ENCODE measurements at regions not wholly inside any gene's neighbourhood (a gene's known extent, or its start where the extent isn't known, plus 50 kb on each side); places are given as distances from the start of the nearest gene placed in this dataset.
A peak's percentile ranks its signal among the peaks of the same experiment; 100 is the strongest.
"Not testable (repeated sequence)": the region's sequence is repeated elsewhere in the genome, so short reads cannot be mapped to it uniquely, and the experiment has no call there.

- Mint-ChIP-seq H3K36me3 (no peaks in the 10 kb centered on the region), H3K27me3 (no peaks in the 10 kb centered on the region), H3K4me1 (peaks cover 16% of the 10 kb centered on the region), H3K4me3 (no peak overlapping the region), H3K27ac (no peak overlapping the region), H3K9me3 (no peaks in the 10 kb centered on the region)
Measured at GRCh38 chr6:121760745-121761144, 325.3 kb downstream of the GJA1 start.

- Mint-ChIP-seq H3K27me3 (no peaks in the 10 kb centered on the region), H3K27ac (no peak overlapping the region), H3K4me1 (peaks cover 16% of the 10 kb centered on the region), H3K9me3 (no peaks in the 10 kb centered on the region), H3K4me3 (no peak overlapping the region), H3K36me3 (no peaks in the 10 kb centered on the region)
Measured at GRCh38 chr6:121764493-121764892, 329.0 kb downstream of the GJA1 start.

GRCh38 chr6:121765060-121765459 lies 329.6 kb downstream of the GJA1 start:
- Mint-ChIP-seq H3K27ac (no peak overlapping the region), H3K9me3 (no peaks in the 10 kb centered on the region), H3K4me3 (no peak overlapping the region), H3K27me3 (no peaks in the 10 kb centered on the region), H3K4me1 (peaks cover 16% of the 10 kb centered on the region), H3K36me3 (no peaks in the 10 kb centered on the region)

- peaks cover 4% of the 10 kb centered on the region for H3K9me3 Mint-ChIP-seq
- no peak overlapping the region for H3K27ac Mint-ChIP-seq
- H3K4me3 Mint-ChIP-seq, result no peak overlapping the region
- H3K27me3 Mint-ChIP-seq, result no peaks in the 10 kb centered on the region
- H3K4me1 Mint-ChIP-seq, result peaks cover 27% of the 10 kb centered on the region
- H3K36me3 Mint-ChIP-seq, result no peaks in the 10 kb centered on the region
Measured at GRCh38 chr6:121767211-121767610, 331.8 kb downstream of the GJA1 start.

- peaks cover 14% of the 10 kb centered on the region for H3K4me1 Mint-ChIP-seq
- H3K27ac Mint-ChIP-seq, result no peak overlapping the region
- H3K9me3 Mint-ChIP-seq, result peaks cover 4% of the 10 kb centered on the region
- H3K27me3 Mint-ChIP-seq, result no peaks in the 10 kb centered on the region
- H3K4me3 Mint-ChIP-seq, result no peak overlapping the region
- H3K36me3 Mint-ChIP-seq, result no peaks in the 10 kb centered on the region
Measured at GRCh38 chr6:121770943-121771342, 335.5 kb downstream of the GJA1 start.

- Mint-ChIP-seq H3K27ac (peak overlapping the region; percentile 38), H3K36me3 (no peaks in the 10 kb centered on the region), H3K9me3 (peaks cover 4% of the 10 kb centered on the region), H3K27me3 (no peaks in the 10 kb centered on the region), H3K4me3 (no peak overlapping the region), H3K4me1 (peaks cover 14% of the 10 kb centered on the region)
Measured at GRCh38 chr6:121771937-121772720, 336.7 kb downstream of the GJA1 start.

GRCh38 chr6:121776054-121776453 lies 340.6 kb downstream of the GJA1 start:
- Mint-ChIP-seq H3K4me1 (peaks cover 11% of the 10 kb centered on the region), H3K36me3 (no peaks in the 10 kb centered on the region), H3K4me3 (no peak overlapping the region), H3K27ac (no peak overlapping the region), H3K9me3 (peaks cover 4% of the 10 kb centered on the region), H3K27me3 (no peaks in the 10 kb centered on the region)

GRCh38 chr6:121780325-121781321 lies 345.2 kb downstream of the GJA1 start:
- Mint-ChIP-seq H3K4me3 (no peak overlapping the region), H3K9me3 (no peaks in the 10 kb centered on the region), H3K4me1 (no peaks in the 10 kb centered on the region), H3K27me3 (no peaks in the 10 kb centered on the region), H3K36me3 (no peaks in the 10 kb centered on the region), H3K27ac (no peak overlapping the region)

- Mint-ChIP-seq H3K36me3 (no peaks in the 10 kb centered on the region), H3K4me3 (no peak overlapping the region), H3K9me3 (no peaks in the 10 kb centered on the region), H3K4me1 (no peaks in the 10 kb centered on the region), H3K27me3 (no peaks in the 10 kb centered on the region), H3K27ac (no peak overlapping the region)
Measured at GRCh38 chr6:121791396-121792315, 356.2 kb downstream of the GJA1 start.

- Mint-ChIP-seq H3K9me3 (no peaks in the 10 kb centered on the region), H3K4me1 (no peaks in the 10 kb centered on the region), H3K36me3 (no peaks in the 10 kb centered on the region), H3K27me3 (no peaks in the 10 kb centered on the region), H3K4me3 (no peak overlapping the region), H3K27ac (no peak overlapping the region)
Measured at GRCh38 chr6:121794630-121795029, 359.2 kb downstream of the GJA1 start.

- H3K4me1 Mint-ChIP-seq, H3K27me3 Mint-ChIP-seq, H3K36me3 Mint-ChIP-seq, H3K27ac Mint-ChIP-seq, H3K4me3 Mint-ChIP-seq: not testable (repeated sequence)
- H3K9me3 Mint-ChIP-seq, result peaks cover 14% of the 10 kb centered on the region
Measured at GRCh38 chr6:121797598-121797997, 362.2 kb downstream of the GJA1 start.

GRCh38 chr6:121798126-121798525 lies 362.7 kb downstream of the GJA1 start:
- H3K9me3 Mint-ChIP-seq, result peaks cover 15% of the 10 kb centered on the region
- H3K27me3 Mint-ChIP-seq, H3K36me3 Mint-ChIP-seq, H3K4me3 Mint-ChIP-seq, H3K4me1 Mint-ChIP-seq, H3K27ac Mint-ChIP-seq: not testable (repeated sequence)

GRCh38 chr6:121799574-121799973 lies 364.1 kb downstream of the GJA1 start:
- Mint-ChIP-seq H3K9me3 (peaks cover 15% of the 10 kb centered on the region), H3K4me3 (no peak overlapping the region), H3K4me1 (no peaks in the 10 kb centered on the region), H3K36me3 (peaks cover 6% of the 10 kb centered on the region), H3K27ac (no peak overlapping the region), H3K27me3 (no peaks in the 10 kb centered on the region)

GRCh38 chr6:121800047-121800446 lies 364.6 kb downstream of the GJA1 start:
- Mint-ChIP-seq H3K36me3 (peaks cover 6% of the 10 kb centered on the region), H3K9me3 (peaks cover 15% of the 10 kb centered on the region), H3K4me3 (no peak overlapping the region), H3K27ac (no peak overlapping the region), H3K4me1 (no peaks in the 10 kb centered on the region), H3K27me3 (no peaks in the 10 kb centered on the region)

- Mint-ChIP-seq H3K27ac (no peak overlapping the region), H3K4me3 (no peak overlapping the region), H3K4me1 (peaks cover 4% of the 10 kb centered on the region), H3K27me3 (no peaks in the 10 kb centered on the region), H3K36me3 (peaks cover 1% of the 10 kb centered on the region), H3K9me3 (peaks cover 9% of the 10 kb centered on the region)
Measured at GRCh38 chr6:121806116-121806515, 370.7 kb downstream of the GJA1 start.

Measured in activated naive CD4-positive, alpha-beta T cell treated with anti-CD3 and anti-CD28 coated beads, Interleukin-2, amount 50 U/mL, for 24 hours (primary cell).